SKM-1 (cell line): ENCODE measurements at regions not wholly inside any gene's neighbourhood (a gene's known extent, or its start where the extent isn't known, plus 50 kb on each side); places are given as distances from the start of the nearest gene placed in this dataset.
"Not testable (repeated sequence)": the region's sequence is repeated elsewhere in the genome, so short reads cannot be mapped to it uniquely, and the experiment has no call there.

ENCODE experiments used
- DNase-seq: peaks from one replicate; lab custom pipeline; 2025; ENCODE audit not compliant: unreplicated experiment; lab: John Stamatoyannopoulos, UW

- DNase-seq = no peak
Observed at GRCh38 chr5:120140501-120140900, 323.6 kb upstream of the PRR16 start.

- DNase-seq = no peak
Observed at GRCh38 chr5:120141076-120141475, 323.0 kb upstream of the PRR16 start.

GRCh38 chr5:120146787-120147186 lies 317.3 kb upstream of the PRR16 start:
- DNase-seq = no peak

- not testable (repeated sequence) for DNase-seq
Observed at GRCh38 chr5:120147911-120148310, 316.2 kb upstream of the PRR16 start.

- no peak for DNase-seq
Observed at GRCh38 chr5:120150770-120151169, 313.3 kb upstream of the PRR16 start.

- no peak for DNase-seq
Observed at GRCh38 chr5:120151181-120151580, 312.9 kb upstream of the PRR16 start.

GRCh38 chr5:120151825-120152224 lies 312.3 kb upstream of the PRR16 start:
- no peak for DNase-seq

GRCh38 chr5:120152472-120152871 lies 311.6 kb upstream of the PRR16 start:
- no peak for DNase-seq

GRCh38 chr5:120152931-120153330 lies 311.2 kb upstream of the PRR16 start:
- no peak for DNase-seq

- no peak for DNase-seq
Observed at GRCh38 chr5:120153551-120153950, 310.5 kb upstream of the PRR16 start.

GRCh38 chr5:120155873-120156272 lies 308.2 kb upstream of the PRR16 start:
- no peak for DNase-seq

GRCh38 chr5:120158211-120158610 lies 305.9 kb upstream of the PRR16 start:
- DNase-seq = no peak

- DNase-seq = no peak
Observed at GRCh38 chr5:120159155-120159554, 304.9 kb upstream of the PRR16 start.

GRCh38 chr5:120160124-120160895 lies 303.8 kb upstream of the PRR16 start:
- no peak for DNase-seq

GRCh38 chr5:120162321-120162720 lies 301.8 kb upstream of the PRR16 start:
- DNase-seq = no peak

- DNase-seq = no peak
Observed at GRCh38 chr5:120164037-120164436, 300.1 kb upstream of the PRR16 start.

GRCh38 chr5:120164986-120165385 lies 299.1 kb upstream of the PRR16 start:
- DNase-seq = no peak

GRCh38 chr5:120173125-120173524 lies 291.0 kb upstream of the PRR16 start:
- DNase-seq = no peak

GRCh38 chr5:120174089-120174488 lies 290.0 kb upstream of the PRR16 start:
- no peak for DNase-seq

- not testable (repeated sequence) for DNase-seq
Observed at GRCh38 chr5:120181238-120181637, 282.9 kb upstream of the PRR16 start.

- not testable (repeated sequence) for DNase-seq
Observed at GRCh38 chr5:120194650-120195049, 269.4 kb upstream of the PRR16 start.

- no peak for DNase-seq
Observed at GRCh38 chr5:120199559-120199958, 264.5 kb upstream of the PRR16 start.

GRCh38 chr5:120207129-120207528 lies 257.0 kb upstream of the PRR16 start:
- no peak for DNase-seq
